Liver (tissue), 8 donors: ENCODE measurements at regions not wholly inside any gene's neighbourhood (a gene's known extent, or its start where the extent isn't known, plus 50 kb on each side); places are given as distances from the start of the nearest gene placed in this dataset.

Experiments
- DNase-seq: peaks from one replicate; pipeline ENCODE4 v3.0.0-alpha.2; 2017; ENCODE audit warnings: low spot score
- H3K27ac ChIP-seq, 2 donors: one replicate each; pipeline ENCODE4 v1.7.0; 2013; ENCODE audit warnings: inconsistent platforms in 2 of 2, low read length in 2 of 2, control low read depth in 1 of 2, low read depth in 1 of 2, mild to moderate bottlenecking in 1 of 2
- H3K27me3 ChIP-seq, 4 donors: one replicate each; pipeline versions ENCODE4 v1.6.1 to v1.7.0; 2013; ENCODE audit warnings: low read length in 3 of 4, inconsistent platforms in 1 of 4, mild to moderate bottlenecking in 1 of 4, moderate library complexity in 1 of 4; ENCODE audit not compliant: control insufficient read depth in 4 of 4, insufficient read depth in 4 of 4
- H3K36me3 ChIP-seq, 4 donors: one replicate each; pipeline versions ENCODE4 v1.6.1 to v1.7.0; 2013; ENCODE audit warnings: low read length in 3 of 4, mild to moderate bottlenecking in 3 of 4, low read depth in 1 of 4, moderate library complexity in 1 of 4; ENCODE audit not compliant: control insufficient read depth in 4 of 4, insufficient read depth in 3 of 4
- H3K4me1 ChIP-seq, 4 donors: one replicate each; pipeline versions ENCODE4 v1.6.1 to v1.7.0; 2013; ENCODE audit warnings: low read length in 3 of 4, mild to moderate bottlenecking in 3 of 4, moderate library complexity in 1 of 4; ENCODE audit not compliant: control insufficient read depth in 4 of 4, insufficient read depth in 4 of 4
- H3K4me3 ChIP-seq, 3 donors: one replicate each; pipeline versions ENCODE4 v1.6.1 to v1.7.0; 2013; ENCODE audit warnings: low read length in 3 of 3, control low read depth in 1 of 3, low read depth in 1 of 3, mild to moderate bottlenecking in 1 of 3
- H3K9ac ChIP-seq, 2 donors: one replicate each; pipeline ENCODE4 v1.7.0; 2013; ENCODE audit warnings: low read length in 2 of 2, mild to moderate bottlenecking in 2 of 2, moderate library complexity in 2 of 2, control low read depth in 1 of 2, low read depth in 1 of 2
- H3K9me3 ChIP-seq, 4 donors: one replicate each; pipeline versions ENCODE4 v1.6.1 to v1.7.0; 2013; ENCODE audit warnings: low read length in 3 of 4; ENCODE audit not compliant: control insufficient read depth in 4 of 4
- ATF3 ChIP-seq: IDR thresholded peaks from 2 replicates; pipeline ENCODE4 v1.6.1; 2016; ENCODE audit warnings: antibody characterized with exemption
- CTCF ChIP-seq: fragments of 150-350 bp; IDR thresholded peaks from 2 replicates; pipeline ENCODE4 v1.5.1; 2017; ENCODE audit warnings: improper control_type of control experiment, low read depth, low read length; ENCODE audit not compliant: missing input control
- EGR1 ChIP-seq, 2 donors: IDR thresholded peaks; 2 replicates each; pipeline ENCODE4 v1.6.1; 2016 to 2018; ENCODE audit warnings: antibody characterized with exemption in 2 of 2, low read depth in 2 of 2
- FOXA1 ChIP-seq: IDR thresholded peaks from 2 replicates; pipeline ENCODE4 v1.6.1; 2016; ENCODE audit warnings: antibody characterized with exemption
- FOXA2 ChIP-seq: IDR thresholded peaks from 2 replicates; pipeline ENCODE4 v1.6.1; 2016; ENCODE audit warnings: antibody characterized with exemption
- HNF4A ChIP-seq, 2 donors: conservative IDR thresholded peaks; 2 replicates each; pipeline ENCODE4 v1.6.1; 2016; ENCODE audit warnings: antibody characterized with exemption in 2 of 2, mild to moderate bottlenecking in 2 of 2
- JUND ChIP-seq, 2 donors: IDR thresholded peaks; 2 replicates each; pipeline ENCODE4 v1.6.1; 2016; ENCODE audit warnings: antibody characterized with exemption in 2 of 2
- MAX ChIP-seq: IDR thresholded peaks from 2 replicates; pipeline ENCODE4 v1.6.1; 2016; ENCODE audit warnings: antibody characterized with exemption
- NR2F2 ChIP-seq: IDR thresholded peaks from 2 replicates; pipeline ENCODE4 v1.6.1; 2016; ENCODE audit warnings: antibody characterized with exemption
- RAD21 ChIP-seq, 2 donors: IDR thresholded peaks; 2 replicates each; pipeline ENCODE4 v1.6.1; 2016; ENCODE audit warnings: antibody characterized with exemption in 2 of 2, mild to moderate bottlenecking in 2 of 2
- REST ChIP-seq: IDR thresholded peaks from 2 replicates; pipeline ENCODE4 v1.6.1; 2016; ENCODE audit warnings: antibody characterized with exemption, mild to moderate bottlenecking
- RXRA ChIP-seq, 2 donors: IDR thresholded peaks; 2 replicates each; pipeline ENCODE4 v1.6.1; 2017 to 2018; ENCODE audit warnings: antibody characterized with exemption in 2 of 2, mild to moderate bottlenecking in 1 of 2
- SP1 ChIP-seq: IDR thresholded peaks from 2 replicates; pipeline ENCODE4 v1.6.1; 2018; ENCODE audit warnings: antibody characterized with exemption, mild to moderate bottlenecking
- TAF1 ChIP-seq: conservative IDR thresholded peaks from 2 replicates; pipeline ENCODE4 v1.6.1; 2016; ENCODE audit warnings: antibody characterized with exemption, mild to moderate bottlenecking
- YY1 ChIP-seq: IDR thresholded peaks from 2 replicates; pipeline ENCODE4 v1.6.1; 2016; ENCODE audit warnings: antibody characterized with exemption, mild to moderate bottlenecking
- ZBTB33 ChIP-seq: IDR thresholded peaks from 2 replicates; pipeline ENCODE4 v1.6.1; 2016; ENCODE audit warnings: antibody characterized with exemption
- WGBS: extraction: QIAGEN DNeasy Blood & Tissue Kit; methylation state at CpG from one replicate; pipeline ENCODE4 v1.1.7; 2013; 5-methylcytosine and 5-hydroxymethylcytosine counted together
- donor health status: healthy.
- donor health status: healthy.
- donor health status: healthy.
- donor health status: healthy.
- donor health status: healthy.

GRCh38 chr10:124245806-124246440 is 152.5 kb upstream of the CHST15 start:
- no peaks in the 10 kb centered on the region for H3K9me3 ChIP-seq
- H3K36me3 ChIP-seq: no peaks in the 10 kb centered on the region
- H3K9ac ChIP-seq: no peak overlapping the region
- H3K27me3 ChIP-seq: no peaks in the 10 kb centered on the region
- TF ChIP-seq REST (no peak), NR2F2 (peak; percentile 52)
- DNase-seq: no peak
- H3K4me1 ChIP-seq: peaks cover 0 to 4% (median under 1%) of the 10 kb centered on the region in 4 donors
- WGBS: 70% methylated on average over 11 of the region's 11 CpGs
- H3K4me3 ChIP-seq: no peak overlapping the region
- no peak overlapping the region for H3K27ac ChIP-seq

- WGBS: 86% methylated on average over 8 of the region's 8 CpGs
- no peak for TF ChIP-seq YY1
- no peak for TF ChIP-seq RXRA (IDR thresholded peaks at IDR 0.05)
- no peak for TF ChIP-seq MAX
- TF ChIP-seq EGR1 (IDR thresholded peaks at IDR 0.05; ENCODE audit: low read depth in 2 of 2): no peak
- TF ChIP-seq JUND (IDR thresholded peaks at IDR 0.05): no peak
- no peak for TF ChIP-seq CTCF
- no peak for TF ChIP-seq ATF3
- TF ChIP-seq HNF4A (conservative IDR thresholded peaks at IDR 0.05): no peak
- no peak for TF ChIP-seq ZBTB33
- no peak for TF ChIP-seq FOXA1
- no peak for TF ChIP-seq NR2F2
- no peak for TF ChIP-seq RAD21 (IDR thresholded peaks at IDR 0.05)
- no peak for TF ChIP-seq FOXA2
- no peak for TF ChIP-seq TAF1
- no peak for TF ChIP-seq REST
- TF ChIP-seq SP1: no peak
- Histone ChIP-seq H3K36me3 (no peaks in the 10 kb centered on the region), H3K4me3 (no peak overlapping the region), H3K27ac (no peak overlapping the region), H3K4me1 (no peaks in the 10 kb centered on the region), H3K27me3 (no peaks in the 10 kb centered on the region), H3K9ac (no peak overlapping the region), H3K9me3 (no peaks in the 10 kb centered on the region)
- no peak for DNase-seq
These were observed 151.8 kb upstream of the CHST15 start for GRCh38 chr10:124245191-124245590.
